ENCODE measurements at regions not wholly inside any gene's neighbourhood (a gene's known extent, or its start where the extent isn't known, plus 50 kb on each side); places are given as distances from the start of the nearest gene placed in this dataset.

GRCh38 chr12:95411466-95411865 is 62.5 kb upstream of the METAP2 start:
- DNase-seq (ENCODE audit: low read depth, low spot score): peak; percentile 39

- no peak for DNase-seq (ENCODE audit: low read depth, low spot score)
Measured at GRCh38 chr12:95412482-95413311, 61.3 kb upstream of the METAP2 start.

GRCh38 chr12:95413576-95413975 is 60.4 kb upstream of the METAP2 start:
- no peak for DNase-seq (ENCODE audit: low read depth, low spot score)

GRCh38 chr12:95415451-95415850 is 58.5 kb upstream of the METAP2 start:
- no peak for DNase-seq (ENCODE audit: low read depth, low spot score)

GRCh38 chr12:95416111-95416636 is 57.8 kb upstream of the METAP2 start:
- DNase-seq (ENCODE audit: low read depth, low spot score): no peak

- DNase-seq (ENCODE audit: low read depth, low spot score): no peak
Measured at GRCh38 chr12:95417372-95417771, 56.6 kb upstream of the METAP2 start.

- DNase-seq (ENCODE audit: low read depth, low spot score): no peak
Measured at GRCh38 chr12:95418142-95418541, 55.8 kb upstream of the METAP2 start.
